Mesendoderm (in vitro differentiated cells): ENCODE measurements at regions not wholly inside any gene's neighbourhood (a gene's known extent, or its start where the extent isn't known, plus 50 kb on each side); places are given as distances from the start of the nearest gene placed in this dataset.
A peak's percentile ranks its signal among the peaks of the same experiment; 100 is the strongest.

Experiments used
- DNase-seq: peaks from one replicate; pipeline ENCODE4 v3.0.0; 2013
- H2AK5ac ChIP-seq: 2 replicates; pipeline ENCODE4 v1.6.1; 2013; ENCODE audit warnings: low read length, inconsistent platforms
- H2BK120ac ChIP-seq: 2 replicates; pipeline ENCODE4 v1.6.1; 2013; ENCODE audit warnings: low read depth, mild to moderate bottlenecking, low read length, moderate library complexity, mixed read lengths
- H2BK15ac ChIP-seq: replicated peaks from 2 replicates; pipeline ENCODE4 v1.6.1; 2013; ENCODE audit warnings: low read depth, mild to moderate bottlenecking, moderate library complexity
- H2BK5ac ChIP-seq: 2 replicates; pipeline ENCODE4 v1.6.1; 2013; ENCODE audit warnings: low read length, inconsistent platforms
- H3K18ac ChIP-seq: 2 replicates; pipeline ENCODE4 v1.6.1; 2013; ENCODE audit warnings: mild to moderate bottlenecking, low read length, mixed read lengths
- H3K23ac ChIP-seq: one replicate; pipeline ENCODE4 v1.6.1; 2013; ENCODE audit warnings: low read length
- H3K27ac ChIP-seq: 2 replicates; pipeline ENCODE4 v1.5.1; 2013; ENCODE audit warnings: low read depth, mild to moderate bottlenecking, inconsistent platforms, low read length, moderate library complexity
- H3K27me3 ChIP-seq: 2 replicates; pipeline ENCODE4 v1.6.1; 2013; ENCODE audit warnings: low read length, control low read depth, mild to moderate bottlenecking, inconsistent platforms; ENCODE audit not compliant: insufficient read depth, poor library complexity
- H3K36me3 ChIP-seq: 2 replicates; pipeline ENCODE4 v1.6.1; 2013; ENCODE audit warnings: low read length, inconsistent platforms; ENCODE audit not compliant: control insufficient read depth, insufficient read depth
- H3K4ac ChIP-seq: one replicate; pipeline ENCODE4 v1.6.1; 2013; ENCODE audit warnings: low read depth, mild to moderate bottlenecking, low read length, moderate library complexity
- H3K4me1 ChIP-seq: 2 replicates; pipeline ENCODE4 v1.6.1; 2013; ENCODE audit warnings: low read depth, low read length, inconsistent platforms; ENCODE audit not compliant: control insufficient read depth
- H3K4me2 ChIP-seq: 2 replicates; pipeline ENCODE4 v1.6.1; 2013; ENCODE audit warnings: low read length
- H3K4me3 ChIP-seq: 2 replicates; pipeline ENCODE4 v1.5.1; 2013; ENCODE audit warnings: mild to moderate bottlenecking, low read length
- H3K56ac ChIP-seq: one replicate; pipeline ENCODE4 v1.6.1; 2013; ENCODE audit warnings: low read length
- H3K79me1 ChIP-seq: 2 replicates; pipeline ENCODE4 v1.6.1; 2013; ENCODE audit warnings: low read length, inconsistent platforms
- H3K79me2 ChIP-seq: 2 replicates; pipeline ENCODE4 v1.6.1; 2013; ENCODE audit warnings: mild to moderate bottlenecking, low read length; ENCODE audit not compliant: control insufficient read depth, insufficient read depth
- H3K9ac ChIP-seq: 2 replicates; pipeline ENCODE4 v1.6.1; 2013; ENCODE audit warnings: low read length, inconsistent platforms
- H4K5ac ChIP-seq: one replicate; pipeline ENCODE4 v1.6.1; 2013; ENCODE audit warnings: low read length
- H4K8ac ChIP-seq: one replicate; pipeline ENCODE4 v1.6.1; 2013; ENCODE audit warnings: low read depth, mild to moderate bottlenecking, control low read depth, low read length, moderate library complexity
- WGBS: extraction: QIAGEN DNeasy Blood & Tissue Kit; methylation state at CpG from one replicate; pipeline ENCODE4 v1.1.7; 2013; ENCODE audit warnings: low lambda C conversion rate, missing lambda C conversion rate; ENCODE audit not compliant: insufficient coverage; ENCODE audit errors: extremely low coverage; 5-methylcytosine and 5-hydroxymethylcytosine counted together

DNA sequence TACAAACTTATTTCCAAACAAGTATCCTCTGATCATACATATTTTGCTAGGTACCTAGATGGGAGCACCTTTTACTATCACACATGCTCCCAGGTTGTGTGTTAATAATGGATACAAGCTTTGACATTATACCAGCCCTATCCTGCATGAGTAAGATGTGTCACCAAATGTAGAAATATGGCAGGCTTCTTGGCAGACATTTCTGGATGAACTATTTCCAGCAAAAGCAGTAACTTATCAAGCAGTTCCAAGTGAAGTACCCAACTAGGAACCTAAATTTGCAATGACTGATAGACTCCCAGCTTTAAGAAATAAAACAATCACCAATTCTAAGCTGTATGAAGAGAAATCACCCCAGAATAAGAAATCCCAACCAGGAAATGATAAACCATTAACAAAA, 103.7 kb upstream of the TMEM72 start:
- H3K9ac ChIP-seq = no peak overlapping the region
- H4K5ac ChIP-seq = no peak overlapping the region
- H4K8ac ChIP-seq = no peak overlapping the region
- H2BK120ac ChIP-seq = no peak overlapping the region
- H3K4me3 ChIP-seq = no peak overlapping the region
- H2AK5ac ChIP-seq = no peak overlapping the region
- no peak overlapping the region for H3K4me2 ChIP-seq
- H3K4me1 ChIP-seq = no peaks in the 10 kb centered on the region
- H3K79me2 ChIP-seq = no peaks in the 10 kb centered on the region
- no peak overlapping the region for H3K18ac ChIP-seq
- no peak overlapping the region for H3K27ac ChIP-seq
- H3K4ac ChIP-seq = no peak overlapping the region
- no peak overlapping the region for H2BK15ac ChIP-seq
- H2BK5ac ChIP-seq = no peak overlapping the region
- no peaks in the 10 kb centered on the region for H3K27me3 ChIP-seq
- no peak overlapping the region for H3K56ac ChIP-seq
- H3K79me1 ChIP-seq = no peaks in the 10 kb centered on the region
- no peak overlapping the region for H3K23ac ChIP-seq
- no peaks in the 10 kb centered on the region for H3K36me3 ChIP-seq
- DNase-seq = no peak

DNA sequence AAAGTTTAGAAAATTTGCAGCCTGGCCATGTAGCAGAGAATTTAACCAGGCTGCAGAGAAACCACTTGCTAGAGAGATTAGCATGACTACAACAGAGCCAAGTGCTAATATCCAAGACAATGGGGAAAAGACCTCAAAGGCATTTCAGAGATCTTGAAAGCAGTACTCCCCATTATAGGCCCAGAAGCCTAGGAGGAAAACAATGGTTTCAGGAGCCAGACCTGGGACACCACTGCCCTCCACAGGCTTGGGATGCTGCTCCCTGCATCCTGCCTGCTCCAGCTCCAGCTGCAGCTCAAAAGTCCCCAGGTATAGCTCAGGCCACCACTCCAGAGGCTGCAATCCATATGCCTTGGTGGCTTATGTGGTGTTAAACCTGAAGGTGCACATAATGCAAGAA, 101.5 kb upstream of the TMEM72 start:
- Histone ChIP-seq H3K27ac (no peak overlapping the region), H3K4ac (no peak overlapping the region), H3K36me3 (no peaks in the 10 kb centered on the region), H4K8ac (no peak overlapping the region), H3K79me2 (no peaks in the 10 kb centered on the region), H2BK15ac (no peak overlapping the region), H3K23ac (no peak overlapping the region), H2BK5ac (no peak overlapping the region), H3K18ac (no peak overlapping the region), H3K9ac (no peak overlapping the region), H3K4me1 (no peaks in the 10 kb centered on the region), H4K5ac (no peak overlapping the region), H3K56ac (no peak overlapping the region), H2AK5ac (no peak overlapping the region), H3K4me2 (no peak overlapping the region), H3K79me1 (no peaks in the 10 kb centered on the region), H2BK120ac (no peak overlapping the region), H3K4me3 (no peak overlapping the region), H3K27me3 (no peaks in the 10 kb centered on the region)
- peak; percentile 86 for DNase-seq

DNA sequence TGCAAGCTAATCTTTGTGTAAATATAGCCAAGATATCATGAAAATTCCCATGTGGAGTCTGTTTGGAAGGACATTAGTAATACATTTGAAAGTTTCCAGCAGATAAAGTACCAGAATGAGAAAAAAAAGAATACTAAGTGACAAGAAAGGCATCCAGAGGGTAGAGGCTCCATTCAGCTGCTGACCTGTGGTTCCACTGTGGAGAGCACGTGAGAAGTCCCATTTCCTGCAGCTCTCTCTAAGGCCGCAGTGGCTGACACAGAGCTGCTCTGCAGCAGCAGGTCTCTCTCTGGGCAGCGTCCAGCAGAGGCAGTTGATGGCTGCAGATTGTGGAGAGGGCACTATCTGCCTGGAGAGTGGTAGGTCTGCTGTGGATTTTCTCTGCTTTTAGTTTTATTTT, 100.1 kb upstream of the TMEM72 start:
- no peak overlapping the region for H2BK5ac ChIP-seq
- H3K4ac ChIP-seq = no peak overlapping the region
- no peaks in the 10 kb centered on the region for H3K4me1 ChIP-seq
- no peaks in the 10 kb centered on the region for H3K79me2 ChIP-seq
- no peak overlapping the region for H3K27ac ChIP-seq
- H2BK120ac ChIP-seq = no peak overlapping the region
- H3K27me3 ChIP-seq = no peaks in the 10 kb centered on the region
- no peak overlapping the region for H3K18ac ChIP-seq
- H3K9ac ChIP-seq = no peak overlapping the region
- no peaks in the 10 kb centered on the region for H3K36me3 ChIP-seq
- no peak overlapping the region for H4K8ac ChIP-seq
- no peak overlapping the region for H3K56ac ChIP-seq
- no peak overlapping the region for H3K4me2 ChIP-seq
- no peak overlapping the region for H2AK5ac ChIP-seq
- H3K23ac ChIP-seq = no peak overlapping the region
- no peak overlapping the region for H3K4me3 ChIP-seq
- no peaks in the 10 kb centered on the region for H3K79me1 ChIP-seq
- H4K5ac ChIP-seq = no peak overlapping the region
- peak; percentile 19 for DNase-seq
- WGBS = no CpG with 5 or more reads among the region's 3 CpGs
- no peak overlapping the region for H2BK15ac ChIP-seq

DNA sequence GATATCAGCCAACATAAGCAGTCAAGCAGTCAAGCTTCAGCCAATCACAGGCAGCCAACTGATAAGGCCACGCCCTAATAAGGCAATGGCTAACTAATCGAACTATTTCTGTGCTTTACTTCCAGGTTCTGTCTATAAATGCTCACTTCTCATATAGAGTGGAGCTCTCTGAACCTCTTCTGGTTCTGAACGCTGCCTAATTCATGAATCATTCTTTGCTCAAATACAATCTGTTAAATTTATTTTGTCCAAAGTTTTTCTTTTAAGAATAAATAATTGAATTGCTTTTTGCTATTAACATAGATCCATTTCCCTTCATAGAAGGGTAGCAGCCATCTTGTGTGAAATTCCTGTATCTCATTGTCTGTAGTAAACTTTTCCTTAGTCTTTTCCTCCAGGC, 97.9 kb upstream of the TMEM72 start:
- H3K79me1 ChIP-seq = no peaks in the 10 kb centered on the region
- H3K18ac ChIP-seq = no peak overlapping the region
- no peak overlapping the region for H3K9ac ChIP-seq
- no peak overlapping the region for H2BK5ac ChIP-seq
- H3K27ac ChIP-seq = no peak overlapping the region
- H3K4me2 ChIP-seq = no peak overlapping the region
- H4K8ac ChIP-seq = no peak overlapping the region
- no peak overlapping the region for H2BK15ac ChIP-seq
- no peak overlapping the region for H4K5ac ChIP-seq
- no peak overlapping the region for H3K23ac ChIP-seq
- no peaks in the 10 kb centered on the region for H3K79me2 ChIP-seq
- no peak overlapping the region for H3K4me3 ChIP-seq
- WGBS = no CpG with 5 or more reads among the region's 3 CpGs
- no peak overlapping the region for H3K56ac ChIP-seq
- no peak for DNase-seq
- H2BK120ac ChIP-seq = no peak overlapping the region
- no peaks in the 10 kb centered on the region for H3K4me1 ChIP-seq
- H3K36me3 ChIP-seq = no peaks in the 10 kb centered on the region
- no peak overlapping the region for H2AK5ac ChIP-seq
- no peaks in the 10 kb centered on the region for H3K27me3 ChIP-seq
- no peak overlapping the region for H3K4ac ChIP-seq

DNA sequence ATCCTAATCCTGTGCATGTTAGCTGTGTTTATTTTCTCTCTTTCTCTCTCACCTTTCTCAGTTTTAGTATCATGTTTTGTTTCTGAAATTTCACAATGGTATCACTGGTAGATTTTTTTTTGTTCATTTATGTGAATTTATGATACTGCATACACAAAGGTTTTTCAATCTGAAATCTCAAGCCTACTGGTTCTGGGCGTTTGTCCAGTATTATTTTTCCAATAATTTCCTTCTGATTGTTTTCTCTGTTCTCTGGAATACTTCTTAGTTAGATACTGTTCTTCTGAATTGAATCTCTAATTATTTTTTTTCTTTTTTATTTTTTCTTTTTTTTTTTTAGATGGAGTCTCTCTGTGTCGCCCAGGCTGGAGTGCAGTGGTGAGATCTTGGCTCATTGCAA, 96.2 kb upstream of the TMEM72 start:
- no CpG with 5 or more reads among the region's 2 CpGs for WGBS
- no peak overlapping the region for H3K27ac ChIP-seq
- no peak overlapping the region for H2BK15ac ChIP-seq
- H3K79me2 ChIP-seq = no peaks in the 10 kb centered on the region
- no peak overlapping the region for H3K4ac ChIP-seq
- no peak for DNase-seq
- H3K9ac ChIP-seq = no peak overlapping the region
- no peak overlapping the region for H3K4me2 ChIP-seq
- H4K8ac ChIP-seq = no peak overlapping the region
- H2AK5ac ChIP-seq = no peak overlapping the region
- H3K36me3 ChIP-seq = no peaks in the 10 kb centered on the region
- no peaks in the 10 kb centered on the region for H3K4me1 ChIP-seq
- no peak overlapping the region for H2BK5ac ChIP-seq
- H3K23ac ChIP-seq = no peak overlapping the region
- H3K27me3 ChIP-seq = no peaks in the 10 kb centered on the region
- H2BK120ac ChIP-seq = no peak overlapping the region
- H3K4me3 ChIP-seq = no peak overlapping the region
- H3K56ac ChIP-seq = no peak overlapping the region
- H3K79me1 ChIP-seq = no peaks in the 10 kb centered on the region
- no peak overlapping the region for H4K5ac ChIP-seq
- no peak overlapping the region for H3K18ac ChIP-seq

DNA sequence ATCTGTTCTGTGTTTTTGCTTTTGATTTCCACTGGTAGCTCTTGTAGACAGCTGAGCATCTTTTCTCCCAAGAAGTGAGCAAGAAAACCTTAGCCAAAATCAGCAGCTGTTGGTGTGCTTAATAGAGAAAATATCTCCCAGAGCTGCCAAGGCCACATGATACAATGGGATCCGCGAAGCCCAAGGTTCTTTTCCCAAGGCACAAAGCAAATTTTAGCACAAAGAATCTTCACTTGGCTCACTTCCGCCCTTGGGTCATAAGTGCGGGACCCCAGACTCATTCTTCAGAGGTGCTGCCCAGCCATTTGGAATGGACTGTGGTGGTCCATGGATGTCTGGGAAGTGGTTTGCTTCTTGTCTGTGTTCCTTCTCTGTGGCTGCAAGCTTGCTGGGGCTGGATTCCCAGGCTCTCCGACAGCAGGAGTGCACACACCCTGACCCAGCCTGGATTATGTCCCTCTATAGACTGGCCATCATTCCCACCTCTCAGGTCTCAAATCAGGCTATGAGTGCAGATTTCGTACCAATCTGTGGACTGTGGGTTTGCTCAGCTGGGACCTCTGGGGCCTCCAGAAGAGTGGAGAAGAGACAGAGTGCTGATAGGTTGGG, 93.0 kb upstream of the TMEM72 start:
- H3K4me3 ChIP-seq = no peak overlapping the region
- H2BK5ac ChIP-seq = no peak overlapping the region
- H4K5ac ChIP-seq = no peak overlapping the region
- H3K4me2 ChIP-seq = no peak overlapping the region
- H2BK120ac ChIP-seq = no peak overlapping the region
- no peak for DNase-seq
- H3K79me1 ChIP-seq = no peaks in the 10 kb centered on the region
- WGBS = no CpG with 5 or more reads among the region's 6 CpGs
- no peaks in the 10 kb centered on the region for H3K27me3 ChIP-seq
- no peak overlapping the region for H3K9ac ChIP-seq
- H3K4ac ChIP-seq = no peak overlapping the region
- no peak overlapping the region for H3K18ac ChIP-seq
- no peak overlapping the region for H3K27ac ChIP-seq
- H3K4me1 ChIP-seq = no peaks in the 10 kb centered on the region
- H2BK15ac ChIP-seq = no peak overlapping the region
- H3K36me3 ChIP-seq = no peaks in the 10 kb centered on the region
- H3K23ac ChIP-seq = no peak overlapping the region
- no peaks in the 10 kb centered on the region for H3K79me2 ChIP-seq
- no peak overlapping the region for H3K56ac ChIP-seq
- H2AK5ac ChIP-seq = no peak overlapping the region
- H4K8ac ChIP-seq = no peak overlapping the region
